Glutamatergic neuron (in vitro differentiated cells): ENCODE measurements at regions not wholly inside any gene's neighbourhood (a gene's known extent, or its start where the extent isn't known, plus 50 kb on each side); places are given as distances from the start of the nearest gene placed in this dataset.

Experiments used
- DNase-seq: peaks from one replicate; pipeline ENCODE4 v3.0.0; 2022
- H3K27ac Mint-ChIP-seq: one replicate; pipeline ENCODE4 v1.8.0; 2020; ENCODE audit warnings: mild to moderate bottlenecking, mixed read lengths, inconsistent platforms; ENCODE audit not compliant: unreplicated experiment
- H3K27me3 Mint-ChIP-seq: one replicate; pipeline ENCODE4 v1.8.0; 2020; ENCODE audit warnings: mild to moderate bottlenecking, moderate library complexity, mixed read lengths, inconsistent platforms; ENCODE audit not compliant: unreplicated experiment
- H3K36me3 Mint-ChIP-seq: one replicate; pipeline ENCODE4 v1.8.0; 2020; ENCODE audit warnings: mild to moderate bottlenecking, mixed read lengths, inconsistent platforms; ENCODE audit not compliant: unreplicated experiment
- H3K4me1 Mint-ChIP-seq: one replicate; pipeline ENCODE4 v1.8.0; 2020; ENCODE audit warnings: mild to moderate bottlenecking, low read depth, mixed read lengths, inconsistent platforms; ENCODE audit not compliant: unreplicated experiment
- H3K4me3 Mint-ChIP-seq: one replicate; pipeline ENCODE4 v1.8.0; 2020; ENCODE audit warnings: mild to moderate bottlenecking, mixed read lengths, inconsistent platforms; ENCODE audit not compliant: unreplicated experiment
- H3K9me3 Mint-ChIP-seq: one replicate; pipeline ENCODE4 v1.8.0; 2020; ENCODE audit warnings: mild to moderate bottlenecking, moderate library complexity, mixed read lengths, inconsistent platforms; ENCODE audit not compliant: unreplicated experiment
- CTCF ChIP-seq: fragments of 200-600 bp; sonication (generic); IDR thresholded peaks from one replicate; pipeline ENCODE4 v1.5.0; 2021; ENCODE audit not compliant: partially characterized antibody, unreplicated experiment

- no peak for DNase-seq
- Mint-ChIP-seq H3K27me3 (no peaks in the 10 kb centered on the region), H3K36me3 (peaks cover 12% of the 10 kb centered on the region), H3K9me3 (peaks cover 5% of the 10 kb centered on the region), H3K4me3 (no peak overlapping the region), H3K4me1 (no peaks in the 10 kb centered on the region), H3K27ac (no peak overlapping the region)
- TF ChIP-seq CTCF = no peak
Observed at GRCh38 chr2:147019311-147019710, 825.5 kb upstream of the ACVR2A start.

- H3K27me3 Mint-ChIP-seq = no peaks in the 10 kb centered on the region
- no peak overlapping the region for H3K27ac Mint-ChIP-seq
- H3K4me3 Mint-ChIP-seq = no peak overlapping the region
- peaks cover 5% of the 10 kb centered on the region for H3K9me3 Mint-ChIP-seq
- no peak for TF ChIP-seq CTCF
- DNase-seq = no peak
- peaks cover 12% of the 10 kb centered on the region for H3K36me3 Mint-ChIP-seq
- H3K4me1 Mint-ChIP-seq = no peaks in the 10 kb centered on the region
Observed at GRCh38 chr2:147017951-147018645, 826.7 kb upstream of the ACVR2A start.

- Mint-ChIP-seq H3K27ac (no peak overlapping the region), H3K4me1 (no peaks in the 10 kb centered on the region), H3K9me3 (no peaks in the 10 kb centered on the region), H3K27me3 (no peaks in the 10 kb centered on the region), H3K36me3 (peaks cover 4% of the 10 kb centered on the region), H3K4me3 (no peak overlapping the region)
- TF ChIP-seq CTCF = no peak
- no peak for DNase-seq
Observed at GRCh38 chr2:147016181-147016580, 828.6 kb upstream of the ACVR2A start.

GRCh38 chr2:147015591-147015990, 829.2 kb upstream of the ACVR2A start:
- Mint-ChIP-seq H3K27ac (no peak overlapping the region), H3K4me3 (no peak overlapping the region), H3K27me3 (no peaks in the 10 kb centered on the region), H3K36me3 (peaks cover 4% of the 10 kb centered on the region), H3K9me3 (no peaks in the 10 kb centered on the region), H3K4me1 (no peaks in the 10 kb centered on the region)
- no peak for DNase-seq
- TF ChIP-seq CTCF = no peak

- TF ChIP-seq CTCF = no peak
- H3K4me3 Mint-ChIP-seq = no peak overlapping the region
- no peak overlapping the region for H3K27ac Mint-ChIP-seq
- no peaks in the 10 kb centered on the region for H3K9me3 Mint-ChIP-seq
- no peaks in the 10 kb centered on the region for H3K4me1 Mint-ChIP-seq
- H3K36me3 Mint-ChIP-seq = no peaks in the 10 kb centered on the region
- no peak for DNase-seq
- H3K27me3 Mint-ChIP-seq = no peaks in the 10 kb centered on the region
Observed at GRCh38 chr2:147013696-147014392, 831.0 kb upstream of the ACVR2A start.
